ENCODE measurements at regions not wholly inside any gene's neighbourhood (a gene's known extent, or its start where the extent isn't known, plus 50 kb on each side); places are given as distances from the start of the nearest gene placed in this dataset.

- Mint-ChIP-seq H3K4me3 (no peak overlapping the region), H3K27ac (no peak overlapping the region), H3K27me3 (peaks cover 6% of the 10 kb centered on the region), H3K4me1 (no peaks in the 10 kb centered on the region), H3K36me3 (ENCODE audit: low read depth) (no peaks in the 10 kb centered on the region)
- DNase-seq (no peak), ATAC-seq (no peak)
- H3K9me3 ChIP-seq (ENCODE audit: control insufficient read depth, low read length, poor library complexity, severe bottlenecking), result no peaks in the 10 kb centered on the region
Observed at GRCh38 chr13:22648320-22648801, 532.4 kb upstream of the SGCG start.

- DNase-seq, result no peak
- Mint-ChIP-seq H3K4me3 (no peak overlapping the region), H3K27ac (no peak overlapping the region), H3K27me3 (peaks cover 2% of the 10 kb centered on the region), H3K4me1 (no peaks in the 10 kb centered on the region), H3K36me3 (ENCODE audit: low read depth) (no peaks in the 10 kb centered on the region)
- ATAC-seq, result no peak
- H3K9me3 ChIP-seq (ENCODE audit: control insufficient read depth, low read length, poor library complexity, severe bottlenecking), result no peaks in the 10 kb centered on the region
Observed at GRCh38 chr13:22652796-22653195, 528.0 kb upstream of the SGCG start.

GRCh38 chr13:22653866-22654265, 526.9 kb upstream of the SGCG start:
- H3K36me3 Mint-ChIP-seq (ENCODE audit: low read depth), result no peaks in the 10 kb centered on the region
- H3K4me1 Mint-ChIP-seq, result no peaks in the 10 kb centered on the region
- H3K9me3 ChIP-seq (ENCODE audit: control insufficient read depth, low read length, poor library complexity, severe bottlenecking), result no peaks in the 10 kb centered on the region
- H3K27ac Mint-ChIP-seq, result no peak overlapping the region
- no peak overlapping the region for H3K4me3 Mint-ChIP-seq
- ATAC-seq (no peak), DNase-seq (no peak)
- H3K27me3 Mint-ChIP-seq, result no peaks in the 10 kb centered on the region

GRCh38 chr13:22655106-22655852, 525.5 kb upstream of the SGCG start:
- DNase-seq, result no peak
- no peaks in the 10 kb centered on the region for H3K9me3 ChIP-seq (ENCODE audit: control insufficient read depth, low read length, poor library complexity, severe bottlenecking)
- H3K27me3 Mint-ChIP-seq, result no peaks in the 10 kb centered on the region
- no peak overlapping the region for H3K4me3 Mint-ChIP-seq
- no peak for ATAC-seq
- no peak overlapping the region for H3K27ac Mint-ChIP-seq
- no peaks in the 10 kb centered on the region for H3K4me1 Mint-ChIP-seq
- no peaks in the 10 kb centered on the region for H3K36me3 Mint-ChIP-seq (ENCODE audit: low read depth)

GRCh38 chr13:22662771-22663170, 518.0 kb upstream of the SGCG start:
- Mint-ChIP-seq H3K27ac (no peak overlapping the region), H3K4me3 (no peak overlapping the region), H3K4me1 (no peaks in the 10 kb centered on the region), H3K36me3 (ENCODE audit: low read depth) (no peaks in the 10 kb centered on the region), H3K27me3 (no peaks in the 10 kb centered on the region)
- ATAC-seq (no peak), DNase-seq (no peak)
- H3K9me3 ChIP-seq (ENCODE audit: control insufficient read depth, low read length, poor library complexity, severe bottlenecking), result no peaks in the 10 kb centered on the region

GRCh38 chr13:22665506-22665905, 515.3 kb upstream of the SGCG start:
- Mint-ChIP-seq H3K27me3 (no peaks in the 10 kb centered on the region), H3K27ac (no peak overlapping the region), H3K4me3 (no peak overlapping the region), H3K4me1 (peaks cover 2% of the 10 kb centered on the region), H3K36me3 (ENCODE audit: low read depth) (no peaks in the 10 kb centered on the region)
- H3K9me3 ChIP-seq (ENCODE audit: control insufficient read depth, low read length, poor library complexity, severe bottlenecking), result no peaks in the 10 kb centered on the region
- no peak for ATAC-seq
- DNase-seq, result no peak

- ATAC-seq (no peak), DNase-seq (no peak)
- H3K9me3 ChIP-seq (ENCODE audit: control insufficient read depth, low read length, poor library complexity, severe bottlenecking), result no peaks in the 10 kb centered on the region
- Mint-ChIP-seq H3K27ac (no peak overlapping the region), H3K36me3 (ENCODE audit: low read depth) (no peaks in the 10 kb centered on the region), H3K27me3 (no peaks in the 10 kb centered on the region), H3K4me1 (no peaks in the 10 kb centered on the region), H3K4me3 (no peak overlapping the region)
Observed at GRCh38 chr13:22690756-22691155, 490.0 kb upstream of the SGCG start.

GRCh38 chr13:22693691-22694090, 487.1 kb upstream of the SGCG start:
- no peak for DNase-seq
- H3K4me1 Mint-ChIP-seq, result no peaks in the 10 kb centered on the region

GRCh38 chr13:22696433-22696832, 484.3 kb upstream of the SGCG start:
- Mint-ChIP-seq H3K4me1 (no peaks in the 10 kb centered on the region), H3K27ac (no peak overlapping the region), H3K4me3 (no peak overlapping the region), H3K27me3 (no peaks in the 10 kb centered on the region), H3K36me3 (ENCODE audit: low read depth) (no peaks in the 10 kb centered on the region)
- ATAC-seq (no peak), DNase-seq (no peak)
- no peaks in the 10 kb centered on the region for H3K9me3 ChIP-seq (ENCODE audit: control insufficient read depth, low read length, poor library complexity, severe bottlenecking)

More at GRCh38 chr13:22693691-22694090, 487.1 kb upstream of the SGCG start:
- no peaks in the 10 kb centered on the region for H3K9me3 ChIP-seq (ENCODE audit: control insufficient read depth, low read length, poor library complexity, severe bottlenecking)
- H3K27ac Mint-ChIP-seq, result no peak overlapping the region
- H3K36me3 Mint-ChIP-seq (ENCODE audit: low read depth), result no peaks in the 10 kb centered on the region
- no peaks in the 10 kb centered on the region for H3K27me3 Mint-ChIP-seq
- no peak overlapping the region for H3K4me3 Mint-ChIP-seq
- no peak for ATAC-seq

GRCh38 chr13:22698467-22698866, 482.3 kb upstream of the SGCG start:
- H3K27ac Mint-ChIP-seq, result no peak overlapping the region
- no peak overlapping the region for H3K4me3 Mint-ChIP-seq
- H3K4me1 Mint-ChIP-seq, result no peaks in the 10 kb centered on the region
- no peak for ATAC-seq
- no peaks in the 10 kb centered on the region for H3K9me3 ChIP-seq (ENCODE audit: control insufficient read depth, low read length, poor library complexity, severe bottlenecking)
- no peaks in the 10 kb centered on the region for H3K27me3 Mint-ChIP-seq
- DNase-seq, result no peak
- H3K36me3 Mint-ChIP-seq (ENCODE audit: low read depth), result no peaks in the 10 kb centered on the region

- no peak overlapping the region for H3K27ac Mint-ChIP-seq
- ATAC-seq (no peak), DNase-seq (no peak)
- H3K36me3 Mint-ChIP-seq (ENCODE audit: low read depth), result no peaks in the 10 kb centered on the region
- H3K4me1 Mint-ChIP-seq, result no peaks in the 10 kb centered on the region
- H3K9me3 ChIP-seq (ENCODE audit: control insufficient read depth, low read length, poor library complexity, severe bottlenecking), result no peaks in the 10 kb centered on the region
- H3K27me3 Mint-ChIP-seq, result no peaks in the 10 kb centered on the region
- H3K4me3 Mint-ChIP-seq, result no peak overlapping the region
Observed at GRCh38 chr13:22700246-22700887, 480.4 kb upstream of the SGCG start.

GRCh38 chr13:22703601-22704209, 477.1 kb upstream of the SGCG start:
- Mint-ChIP-seq H3K4me1 (no peaks in the 10 kb centered on the region), H3K27ac (no peak overlapping the region), H3K4me3 (no peak overlapping the region), H3K36me3 (ENCODE audit: low read depth) (no peaks in the 10 kb centered on the region), H3K27me3 (no peaks in the 10 kb centered on the region)
- no peak for DNase-seq
- ATAC-seq, result no peak
- H3K9me3 ChIP-seq (ENCODE audit: control insufficient read depth, low read length, poor library complexity, severe bottlenecking), result no peaks in the 10 kb centered on the region

GRCh38 chr13:22707946-22708345, 472.8 kb upstream of the SGCG start:
- no peaks in the 10 kb centered on the region for H3K4me1 Mint-ChIP-seq
- ATAC-seq, result no peak
- no peak overlapping the region for H3K27ac Mint-ChIP-seq
- no peak overlapping the region for H3K4me3 Mint-ChIP-seq
- no peaks in the 10 kb centered on the region for H3K9me3 ChIP-seq (ENCODE audit: control insufficient read depth, low read length, poor library complexity, severe bottlenecking)
- no peak for DNase-seq
- no peaks in the 10 kb centered on the region for H3K27me3 Mint-ChIP-seq
- no peaks in the 10 kb centered on the region for H3K36me3 Mint-ChIP-seq (ENCODE audit: low read depth)
